Retinal pigment epithelial cell (primary cell): ENCODE measurements at regions not wholly inside any gene's neighbourhood (a gene's known extent, or its start where the extent isn't known, plus 50 kb on each side); places are given as distances from the start of the nearest gene placed in this dataset.
A peak's percentile ranks its signal among the peaks of the same experiment; 100 is the strongest.

Source experiments
- DNase-seq: peaks from one replicate; pipeline ENCODE4 v3.0.0-alpha.2; 2010; ENCODE audit warnings: low read depth
- H3K4me3 ChIP-seq: 2 replicates; pipeline ENCODE4 v1.5.1; 2011; ENCODE audit warnings: mild to moderate bottlenecking, low read length, control low read depth, moderate library complexity
- CTCF ChIP-seq: conservative IDR thresholded peaks from 2 replicates; pipeline ENCODE4 v1.5.1; 2011; ENCODE audit warnings: low read depth, low read length, control low read depth, inconsistent platforms

GRCh38 chr5:136772491-136772890 is 407.1 kb upstream of the TRPC7 start:
- no peak for TF ChIP-seq CTCF
- no peak overlapping the region for H3K4me3 ChIP-seq
- DNase-seq = no peak

- DNase-seq = peak; percentile 13
- H3K4me3 ChIP-seq = no peak overlapping the region
- TF ChIP-seq CTCF = peak; percentile 93
Observed at GRCh38 chr5:136769900-136770684, 404.7 kb upstream of the TRPC7 start.

- TF ChIP-seq CTCF = no peak
- H3K4me3 ChIP-seq = no peak overlapping the region
- no peak for DNase-seq
Observed at GRCh38 chr5:136769093-136769492, 403.7 kb upstream of the TRPC7 start.

GRCh38 chr5:136768457-136768856 is 403.1 kb upstream of the TRPC7 start:
- no peak overlapping the region for H3K4me3 ChIP-seq
- no peak for TF ChIP-seq CTCF
- no peak for DNase-seq

GRCh38 chr5:136766456-136766855 is 401.1 kb upstream of the TRPC7 start:
- DNase-seq = no peak
- H3K4me3 ChIP-seq = no peak overlapping the region
- TF ChIP-seq CTCF = no peak

GRCh38 chr5:136764601-136765000 is 399.3 kb upstream of the TRPC7 start:
- no peak overlapping the region for H3K4me3 ChIP-seq
- no peak for TF ChIP-seq CTCF
- DNase-seq = no peak

- H3K4me3 ChIP-seq = no peak overlapping the region
- DNase-seq = no peak
- no peak for TF ChIP-seq CTCF
Observed at GRCh38 chr5:136763548-136763947, 398.2 kb upstream of the TRPC7 start.
